ENCODE measurements at regions not wholly inside any gene's neighbourhood (a gene's known extent, or its start where the extent isn't known, plus 50 kb on each side); places are given as distances from the start of the nearest gene placed in this dataset.
A peak's percentile ranks its signal among the peaks of the same experiment; 100 is the strongest.

DNA sequence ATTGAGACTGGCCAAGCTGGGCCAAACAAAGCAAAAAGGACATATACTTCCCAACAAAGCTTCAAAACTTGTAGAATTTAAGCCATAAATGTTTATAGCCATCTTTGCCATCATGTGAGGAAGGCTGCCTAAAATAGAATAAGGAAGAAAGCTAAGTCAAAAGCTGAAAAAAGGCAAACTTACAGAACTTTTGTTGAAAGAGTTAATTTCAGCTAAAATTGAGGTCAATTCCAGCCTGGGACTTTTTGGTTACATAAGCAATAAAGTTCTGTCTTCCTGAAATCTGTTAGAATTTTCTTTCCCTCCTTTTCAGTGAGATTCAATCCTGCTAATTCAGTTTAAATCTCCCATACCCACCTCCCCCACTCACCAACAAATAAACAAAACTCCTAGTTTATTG lies 227.9 kb upstream of the MARCKS start:
- DNase-seq (ENCODE audit: low read depth, low spot score) (no peak), ATAC-seq (no peak)
- RAD21 ChIA-PET (ENCODE audit: low non-redundant PET in 1 of 2, low total read pairs in 2 of 2, uncharacterized antibody in 2 of 2, unreplicated experiment in 2 of 2), result no interaction called here
- intact Hi-C loops (cut with micrococcal nuclease), result no loop called here
- no peaks in the 10 kb centered on the region for H3K36me3 ChIP-seq (ENCODE audit: control insufficient read depth in 1 of 2, insufficient read depth in 2 of 2, low read length in 2 of 2)
- H3K27me3 ChIP-seq (ENCODE audit: insufficient read depth, low read length), result no peaks in the 10 kb centered on the region
- TF ChIP-seq SP1 (IDR thresholded peaks at IDR 0.05; ENCODE audit: low read depth), result no peak
- POLR2A ChIA-PET, result interaction anchor here (1.0 kb wide), 1 partner anchor 10 kb away, joined by 3 read pairs; no protein-coding TSS in a partner anchor
- no peak overlapping the region for H3K9ac ChIP-seq (ENCODE audit: low read length)
- peaks cover 11 to 27% of the 10 kb centered on the region in 2 experiments for H3K4me1 ChIP-seq (ENCODE audit: control insufficient read depth in 1 of 2, insufficient read depth in 2 of 2, low read length in 2 of 2)
- no peak overlapping the region for H3K4me2 ChIP-seq (ENCODE audit: low read length)
- no TSS peak for BruUV-seq (replicated peaks)
- H2AFZ ChIP-seq (ENCODE audit: low read depth, low read length, poor library complexity, severe bottlenecking), result no peak overlapping the region
- no peak overlapping the region for H3K4me3 ChIP-seq (replicated peaks in 1 of 2; ENCODE audit: low read depth in 1 of 2, low read length in 2 of 2)
- H3K9me3 ChIP-seq (ENCODE audit: control insufficient read depth in 1 of 2, insufficient read depth in 1 of 2, low read depth in 1 of 2, low read length in 2 of 2), result no peaks in the 10 kb centered on the region
- no peak overlapping the region for H3K27ac ChIP-seq (ENCODE audit: low read depth, low read length)
- H3K9me2 ChIP-seq (ENCODE audit: insufficient read depth), result no peaks in the 10 kb centered on the region
- CTCF ChIA-PET, result no interaction called here
- no peaks in the 10 kb centered on the region for H3K79me2 ChIP-seq (ENCODE audit: insufficient read depth, low read length)
- H4K20me1 ChIP-seq (ENCODE audit: insufficient read depth), result no peaks in the 10 kb centered on the region

DNA sequence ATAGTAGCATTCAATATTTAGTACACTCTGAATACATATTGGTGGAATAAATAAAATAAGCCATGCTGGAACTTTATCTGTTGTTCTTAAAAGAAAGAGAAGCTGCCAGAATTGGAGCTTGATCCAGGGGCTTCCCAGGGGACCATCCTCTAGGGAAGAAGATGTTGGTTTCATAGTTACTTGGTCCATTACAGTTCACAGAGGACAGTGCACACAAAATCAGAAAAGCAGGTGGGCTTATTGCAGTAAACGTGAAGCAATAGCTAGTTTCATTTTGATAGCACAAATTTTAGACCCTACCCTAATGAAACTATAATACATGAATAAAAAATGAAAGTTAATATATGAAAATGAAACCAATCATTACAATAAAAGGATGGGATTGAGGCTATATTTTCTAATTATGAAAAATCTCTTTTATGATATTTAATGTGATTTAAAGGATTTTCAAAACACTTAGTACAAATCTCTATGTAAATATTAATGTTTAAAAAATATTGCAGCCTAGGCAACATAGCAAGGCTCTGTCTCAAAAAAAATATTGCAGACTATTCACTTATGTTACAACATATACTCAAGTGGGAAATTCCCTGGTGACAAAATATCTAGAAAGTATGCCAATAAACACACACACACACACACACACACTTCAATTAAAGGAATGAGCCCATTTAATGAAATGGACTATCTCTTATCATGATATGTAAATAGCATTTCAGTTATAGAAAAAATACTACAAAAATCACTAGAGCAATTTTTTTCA lies 227.0 kb upstream of the MARCKS start:
- ChIA-PET POLR2A (interaction anchor here (0.6 to 1.0 kb wide), 2 partner anchors 10 to 30 kb away, joined by 3 to 5 read pairs; no protein-coding TSS in a partner anchor), CTCF (no interaction called here), RAD21 (ENCODE audit: low non-redundant PET in 1 of 2, low total read pairs in 2 of 2, uncharacterized antibody in 2 of 2, unreplicated experiment in 2 of 2) (interaction anchor here in 1 of 2 experiments (0.6 kb wide), 1 partner anchor 13 kb away, joined by 3 read pairs; no protein-coding TSS in a partner anchor)
- no peaks in the 10 kb centered on the region for H3K27me3 ChIP-seq (ENCODE audit: insufficient read depth, low read length)
- H3K9me3 ChIP-seq (ENCODE audit: control insufficient read depth in 1 of 2, insufficient read depth in 1 of 2, low read depth in 1 of 2, low read length in 2 of 2), result no peaks in the 10 kb centered on the region
- intact Hi-C loops (cut with micrococcal nuclease), result loop anchor here (5.0 kb wide), 1 partner anchor 227 kb away; the partner anchor contains the start of gene MARCKS
- no peaks in the 10 kb centered on the region for H3K79me2 ChIP-seq (ENCODE audit: insufficient read depth, low read length)
- peak overlapping the region; percentile 20 for H2AFZ ChIP-seq (ENCODE audit: low read depth, low read length, poor library complexity, severe bottlenecking)
- ATAC-seq, result no peak
- peaks cover 11 to 27% of the 10 kb centered on the region in 2 experiments for H3K4me1 ChIP-seq (ENCODE audit: control insufficient read depth in 1 of 2, insufficient read depth in 2 of 2, low read length in 2 of 2)
- BruUV-seq (replicated peaks), result no TSS peak
- H3K27ac ChIP-seq (ENCODE audit: low read depth, low read length), result no peak overlapping the region
- no peak for DNase-seq (ENCODE audit: low read depth, low spot score)
- H3K36me3 ChIP-seq (ENCODE audit: control insufficient read depth in 1 of 2, insufficient read depth in 2 of 2, low read length in 2 of 2), result no peaks in the 10 kb centered on the region
- H4K20me1 ChIP-seq (ENCODE audit: insufficient read depth), result no peaks in the 10 kb centered on the region
- H3K9me2 ChIP-seq (ENCODE audit: insufficient read depth), result no peaks in the 10 kb centered on the region
- H3K9ac ChIP-seq (ENCODE audit: low read length), result no peak overlapping the region
- no peak overlapping the region for H3K4me2 ChIP-seq (ENCODE audit: low read length)
- no peak overlapping the region for H3K4me3 ChIP-seq (replicated peaks in 1 of 2; ENCODE audit: low read depth in 1 of 2, low read length in 2 of 2)
- TF ChIP-seq EZH2phosphoT487 (IDR thresholded peaks at IDR 0.05; ENCODE audit: borderline replicate concordance) (no peak), ELF1 (IDR thresholded peaks at IDR 0.05; ENCODE audit: borderline replicate concordance, low read depth) (no peak), CTCF (IDR thresholded peaks at IDR 0.05 in 2 of 3, conservative IDR thresholded peaks at IDR 0.05 in 1 of 3; ENCODE audit: borderline replicate concordance in 1 of 3, insufficient read depth in 1 of 3, low read depth in 2 of 3, low read length in 2 of 3) (no peak), ZFX (IDR thresholded peaks at IDR 0.05) (no peak), SP1 (IDR thresholded peaks at IDR 0.05; ENCODE audit: low read depth) (no peak), SRF (IDR thresholded peaks at IDR 0.05; ENCODE audit: low read depth) (no peak), POLR2A (IDR thresholded peaks at IDR 0.05; ENCODE audit: borderline replicate concordance, extremely low read depth, insufficient read depth, insufficient read length) (no peak), EZH2 (IDR thresholded peaks at IDR 0.05) (no peak), EGR1 (IDR thresholded peaks at IDR 0.05; ENCODE audit: low read depth) (no peak), JUND (IDR thresholded peaks at IDR 0.05) (no peak), SIN3A (IDR thresholded peaks at IDR 0.05; ENCODE audit: low read depth) (no peak), REST (IDR thresholded peaks at IDR 0.05; ENCODE audit: low read depth) (no peak), POLR2AphosphoS5 (IDR thresholded peaks at IDR 0.05; ENCODE audit: low read depth, low read length) (no peak)
- TF ChIP-seq, protein P1, sequence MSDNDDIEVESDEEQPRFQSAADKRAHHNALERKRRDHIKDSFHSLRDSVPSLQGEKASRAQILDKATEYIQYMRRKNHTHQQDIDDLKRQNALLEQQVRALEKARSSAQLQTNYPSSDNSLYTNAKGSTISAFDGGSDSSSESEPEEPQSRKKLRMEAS (IDR thresholded peaks at IDR 0.05), result no peak
- TF ChIP-seq, protein P2, sequence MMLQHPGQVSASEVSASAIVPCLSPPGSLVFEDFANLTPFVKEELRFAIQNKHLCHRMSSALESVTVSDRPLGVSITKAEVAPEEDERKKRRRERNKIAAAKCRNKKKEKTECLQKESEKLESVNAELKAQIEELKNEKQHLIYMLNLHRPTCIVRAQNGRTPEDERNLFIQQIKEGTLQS (IDR thresholded peaks at IDR 0.05), result no peak
